Epithelial cell of prostate (primary cell): ENCODE measurements at regions not wholly inside any gene's neighbourhood (a gene's known extent, or its start where the extent isn't known, plus 50 kb on each side); places are given as distances from the start of the nearest gene placed in this dataset.

Experiments used
- DNase-seq: peaks from one replicate; pipeline ENCODE4 v3.0.0-alpha.2; 2011; ENCODE audit warnings: low read depth, low spot score
- H3K27ac ChIP-seq: fragments of 450-650 bp; 2 replicates; pipeline ENCODE4 v1.5.1; 2017; ENCODE audit warnings: mild to moderate bottlenecking

- DNase-seq, result no peak
These were observed 52.9 kb upstream of the DEFB112 start for GRCh38 chr6:50102676-50103075.

GRCh38 chr6:50110587-50110986 lies 60.9 kb upstream of the DEFB112 start:
- DNase-seq, result no peak
- H3K27ac ChIP-seq, result no peak overlapping the region

More at GRCh38 chr6:50102676-50103075, 52.9 kb upstream of the DEFB112 start:
- no peak overlapping the region for H3K27ac ChIP-seq

- no peak for DNase-seq
- no peak overlapping the region for H3K27ac ChIP-seq
These were observed 63.5 kb upstream of the DEFB112 start for GRCh38 chr6:50112981-50113857.

GRCh38 chr6:50116390-50116789 lies 66.7 kb upstream of the DEFB112 start:
- H3K27ac ChIP-seq, result no peak overlapping the region
- DNase-seq, result no peak

- H3K27ac ChIP-seq, result no peak overlapping the region
- DNase-seq, result no peak
These were observed 67.2 kb upstream of the DEFB112 start for GRCh38 chr6:50116797-50117542.

- DNase-seq, result peak; percentile 59
- H3K27ac ChIP-seq, result no peak overlapping the region
These were observed 70.6 kb upstream of the DEFB112 start for GRCh38 chr6:50120300-50120699.

GRCh38 chr6:50123688-50124087 lies 74.0 kb upstream of the DEFB112 start:
- DNase-seq, result no peak
- no peak overlapping the region for H3K27ac ChIP-seq

- DNase-seq, result no peak
- H3K27ac ChIP-seq, result no peak overlapping the region
These were observed 74.8 kb upstream of the DEFB112 start for GRCh38 chr6:50124572-50124971.

- DNase-seq, result no peak
These were observed 78.8 kb upstream of the DEFB112 start for GRCh38 chr6:50128420-50129005.

GRCh38 chr6:50135968-50136367 lies 86.2 kb upstream of the DEFB112 start:
- no peak for DNase-seq
- H3K27ac ChIP-seq, result no peak overlapping the region

More at GRCh38 chr6:50128420-50129005, 78.8 kb upstream of the DEFB112 start:
- no peak overlapping the region for H3K27ac ChIP-seq

GRCh38 chr6:50141100-50141499 lies 91.4 kb upstream of the DEFB112 start:
- no peak overlapping the region for H3K27ac ChIP-seq
- no peak for DNase-seq

- H3K27ac ChIP-seq, result no peak overlapping the region
- DNase-seq, result no peak
These were observed 93.4 kb upstream of the DEFB112 start for GRCh38 chr6:50143011-50143719.

- DNase-seq, result no peak
These were observed 95.4 kb upstream of the DEFB112 start for GRCh38 chr6:50145125-50145524.

GRCh38 chr6:50147371-50147770 lies 97.6 kb upstream of the DEFB112 start:
- no peak for DNase-seq
- H3K27ac ChIP-seq, result no peak overlapping the region

More at GRCh38 chr6:50145125-50145524, 95.4 kb upstream of the DEFB112 start:
- no peak overlapping the region for H3K27ac ChIP-seq

- no peak for DNase-seq
- H3K27ac ChIP-seq, result no peak overlapping the region
These were observed 130.9 kb upstream of the DEFB112 start for GRCh38 chr6:50180646-50181045.

GRCh38 chr6:50185006-50185405 lies 135.3 kb upstream of the DEFB112 start:
- DNase-seq, result no peak
- H3K27ac ChIP-seq, result no peak overlapping the region

GRCh38 chr6:50187351-50187921 lies 137.7 kb upstream of the DEFB112 start:
- DNase-seq, result no peak
- H3K27ac ChIP-seq, result no peak overlapping the region

GRCh38 chr6:50198245-50198644 lies 148.5 kb upstream of the DEFB112 start:
- DNase-seq, result no peak
- H3K27ac ChIP-seq, result no peak overlapping the region

- H3K27ac ChIP-seq, result no peak overlapping the region
- no peak for DNase-seq
These were observed 153.0 kb upstream of the DEFB112 start for GRCh38 chr6:50202766-50203165.

GRCh38 chr6:50211582-50211981 lies 161.9 kb upstream of the DEFB112 start:
- no peak for DNase-seq
- H3K27ac ChIP-seq, result no peak overlapping the region
